GM13976 (cell line): ENCODE measurements at regions not wholly inside any gene's neighbourhood (a gene's known extent, or its start where the extent isn't known, plus 50 kb on each side); places are given as distances from the start of the nearest gene placed in this dataset.

ENCODE experiments used
- DNase-seq: peaks from one replicate; pipeline ENCODE4 v3.0.0; 2012; ENCODE audit warnings: low spot score
- CTCF ChIP-seq: IDR thresholded peaks from 2 replicates; pipeline ENCODE4 v1.5.1; 2012; ENCODE audit warnings: borderline replicate concordance, mild to moderate bottlenecking; ENCODE audit not compliant: insufficient read depth; ENCODE audit errors: extremely low read depth, missing control alignments, control extremely low read depth
- in situ Hi-C: fragments of 300-500 bp; cut with MboI; formaldehyde crosslinking; loops from one replicate; pipeline ENCODE4 v1.12.0; 2022; ENCODE audit warnings: low sequenced_read_pairs, mixed read lengths, inconsistent platforms; ENCODE audit not compliant: unreplicated experiment

- in situ Hi-C loops, result no loop called here
- no peak for TF ChIP-seq CTCF
- DNase-seq, result no peak
These were observed 640.2 kb downstream of the ARL4A start for GRCh38 chr7:13327669-13328068.

- no peak for DNase-seq
- in situ Hi-C loops, result no loop called here
- TF ChIP-seq CTCF, result no peak
These were observed 645.9 kb downstream of the ARL4A start for GRCh38 chr7:13333371-13333770.

GRCh38 chr7:13336227-13336626 lies 648.8 kb downstream of the ARL4A start:
- in situ Hi-C loops, result no loop called here
- no peak for DNase-seq
- TF ChIP-seq CTCF, result no peak

- in situ Hi-C loops, result no loop called here
- no peak for DNase-seq
- no peak for TF ChIP-seq CTCF
These were observed 636.8 kb downstream of the ETV1 start for GRCh38 chr7:13352677-13353076.

GRCh38 chr7:13359656-13360055 lies 629.8 kb downstream of the ETV1 start:
- no peak for DNase-seq
- TF ChIP-seq CTCF, result no peak
- in situ Hi-C loops, result no loop called here

- no peak for DNase-seq
- in situ Hi-C loops, result no loop called here
- no peak for TF ChIP-seq CTCF
These were observed 602.7 kb downstream of the ETV1 start for GRCh38 chr7:13386741-13387140.

- no peak for DNase-seq
- in situ Hi-C loops, result no loop called here
- no peak for TF ChIP-seq CTCF
These were observed 581.6 kb downstream of the ETV1 start for GRCh38 chr7:13407911-13408310.
